BLaER1 treated with 17β-estradiol and CSF1 and Interleukin-3, amounts not matched to agents 10 nM and 100 nM (cell line): ENCODE measurements at regions not wholly inside any gene's neighbourhood (a gene's known extent, or its start where the extent isn't known, plus 50 kb on each side); places are given as distances from the start of the nearest gene placed in this dataset.

Source experiments
- H3K27ac ChIP-seq, 11 experiments: shearing (Covaris generic); formaldehyde crosslinking; 2 replicates each; pipeline ENCODE4 v1.8.1; 2022
- H3K27me3 ChIP-seq, 11 experiments: shearing (Covaris generic); formaldehyde crosslinking; 2 replicates each; pipeline ENCODE4 v1.8.1; 2022
- H3K36me3 ChIP-seq, 11 experiments: shearing (Covaris generic); formaldehyde crosslinking; 2 replicates each; pipeline ENCODE4 v1.8.1; 2022
- H3K4me1 ChIP-seq, 10 experiments: shearing (Covaris generic); formaldehyde crosslinking; 2 replicates each; pipeline ENCODE4 v1.8.1; 2022
- H3K4me2 ChIP-seq, 11 experiments: shearing (Covaris generic); formaldehyde crosslinking; 2 replicates each; pipeline ENCODE4 v1.8.1; 2022
- H3K4me3 ChIP-seq, 10 experiments: shearing (Covaris generic); formaldehyde crosslinking; 2 replicates each; pipeline ENCODE4 v1.8.1; 2022
- H3K9ac ChIP-seq, 11 experiments: shearing (Covaris generic); formaldehyde crosslinking; 2 replicates each; pipeline ENCODE4 v1.8.1; 2022
- H3K9me3 ChIP-seq, 11 experiments: shearing (Covaris generic); formaldehyde crosslinking; replicated peaks in 1 of 11; 2 replicates each; pipeline ENCODE4 v1.8.1; 2022
- H4K20me1 ChIP-seq, 11 experiments: shearing (Covaris generic); formaldehyde crosslinking; 2 replicates each; pipeline ENCODE4 v1.8.1; 2022
- Cebpa-rat ChIP-seq, 11 experiments: shearing (Covaris generic); IDR thresholded peaks; 2 replicates each; pipeline ENCODE4 v1.8.1; 2022

- H4K20me1 ChIP-seq, result no peaks in the 10 kb centered on the region
- no peak for TF ChIP-seq Cebpa-rat (IDR thresholded peaks at IDR 0.05)
- no peaks in the 10 kb centered on the region for H3K36me3 ChIP-seq
- no peaks in the 10 kb centered on the region for H3K9me3 ChIP-seq
- no peaks in the 10 kb centered on the region for H3K27me3 ChIP-seq
- no peak overlapping the region for H3K4me2 ChIP-seq
- no peak overlapping the region for H3K9ac ChIP-seq
- no peak overlapping the region for H3K27ac ChIP-seq
- H3K4me1 ChIP-seq, result no peaks in the 10 kb centered on the region
- H3K4me3 ChIP-seq, result no peak overlapping the region
These were observed 637.4 kb downstream of the REEP3 start for GRCh38 chr10:64158551-64158950.

- Histone ChIP-seq H3K27me3 (no peaks in the 10 kb centered on the region), H3K4me2 (no peak overlapping the region), H3K4me3 (no peak overlapping the region), H3K36me3 (no peaks in the 10 kb centered on the region), H3K4me1 (no peaks in the 10 kb centered on the region), H3K9me3 (no peaks in the 10 kb centered on the region), H4K20me1 (no peaks in the 10 kb centered on the region), H3K27ac (no peak overlapping the region), H3K9ac (no peak overlapping the region)
- TF ChIP-seq Cebpa-rat (IDR thresholded peaks at IDR 0.05), result no peak
These were observed 639.0 kb downstream of the REEP3 start for GRCh38 chr10:64159910-64160872.

GRCh38 chr10:64170791-64171190, 649.6 kb downstream of the REEP3 start:
- Histone ChIP-seq H3K4me3 (no peak overlapping the region), H3K4me2 (no peak overlapping the region), H3K9me3 (peaks cover 0 to 14% (median 0%) of the 10 kb centered on the region in 11 experiments; a peak in 6 of 22 replicates), H3K27ac (no peak overlapping the region), H4K20me1 (no peaks in the 10 kb centered on the region), H3K9ac (no peak overlapping the region), H3K27me3 (no peaks in the 10 kb centered on the region), H3K4me1 (peaks cover 0 to under 1% (median 0%) of the 10 kb centered on the region in 10 experiments; a peak in 1 of 20 replicates), H3K36me3 (no peaks in the 10 kb centered on the region)
- no peak for TF ChIP-seq Cebpa-rat (IDR thresholded peaks at IDR 0.05)

- no peak overlapping the region for H3K4me2 ChIP-seq
- H3K4me3 ChIP-seq, result no peak overlapping the region
- peaks cover 0 to 5% (median 0%) of the 10 kb centered on the region in 11 experiments; a peak in 2 of 22 replicates for H3K9me3 ChIP-seq
- H4K20me1 ChIP-seq, result no peaks in the 10 kb centered on the region
- peaks cover 0 to 12% (median 0%) of the 10 kb centered on the region in 10 experiments; a peak in 7 of 20 replicates for H3K4me1 ChIP-seq
- H3K27me3 ChIP-seq, result no peaks in the 10 kb centered on the region
- H3K9ac ChIP-seq, result no peak overlapping the region
- H3K36me3 ChIP-seq, result no peaks in the 10 kb centered on the region
- no peak overlapping the region for H3K27ac ChIP-seq
- no peak for TF ChIP-seq Cebpa-rat (IDR thresholded peaks at IDR 0.05)
These were observed 652.6 kb downstream of the REEP3 start for GRCh38 chr10:64173826-64174225.

GRCh38 chr10:64174666-64175255, 653.6 kb downstream of the REEP3 start:
- Histone ChIP-seq H3K9me3 (peaks cover 0 to 5% (median 0%) of the 10 kb centered on the region in 11 experiments; a peak in 2 of 22 replicates), H4K20me1 (no peaks in the 10 kb centered on the region), H3K27me3 (no peaks in the 10 kb centered on the region), H3K4me2 (no peak overlapping the region), H3K27ac (no peak overlapping the region), H3K9ac (no peak overlapping the region), H3K4me1 (peaks cover 0 to 12% (median 0%) of the 10 kb centered on the region in 10 experiments; a peak in 7 of 20 replicates), H3K36me3 (no peaks in the 10 kb centered on the region), H3K4me3 (no peak overlapping the region)
- no peak for TF ChIP-seq Cebpa-rat (IDR thresholded peaks at IDR 0.05)

DNA sequence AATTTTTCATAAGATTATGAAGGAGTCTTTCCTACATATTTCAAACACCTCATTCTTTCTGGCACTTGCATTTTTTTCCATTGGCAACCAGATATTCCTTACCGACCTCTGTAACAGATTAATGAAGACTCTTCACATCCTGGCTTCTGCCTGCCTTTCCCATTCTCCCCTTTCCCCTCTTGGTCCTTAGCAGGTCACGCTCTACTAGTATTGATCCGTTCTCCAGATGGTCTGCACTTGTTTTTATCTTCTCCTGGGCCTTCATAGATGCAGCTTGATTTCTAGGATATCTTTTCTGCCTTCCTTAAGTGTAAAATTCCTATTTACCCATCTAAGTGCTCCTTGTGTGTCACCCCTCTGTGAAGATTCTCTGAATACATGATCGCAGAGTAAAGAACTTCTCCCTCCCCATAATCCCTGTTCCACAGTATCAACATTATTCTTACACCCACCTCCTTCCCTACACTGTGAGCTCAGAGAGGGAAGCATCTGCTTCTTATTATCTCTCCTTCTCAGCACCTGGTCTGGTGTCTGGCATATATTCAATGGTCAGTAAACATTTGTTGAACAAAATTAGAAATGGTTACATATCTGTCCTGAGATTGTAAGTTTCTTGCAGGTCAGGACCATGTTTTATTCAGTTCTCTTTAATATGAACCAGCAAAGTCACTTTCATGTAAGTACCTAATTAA, 654.2 kb downstream of the REEP3 start:
- no peaks in the 10 kb centered on the region for H4K20me1 ChIP-seq
- H3K9ac ChIP-seq, result no peak overlapping the region
- no peaks in the 10 kb centered on the region for H3K27me3 ChIP-seq
- peak overlapping the region in 1 of 11 experiments; percentile 24; a peak in 1 of 22 replicates for H3K4me2 ChIP-seq
- H3K27ac ChIP-seq, result no peak overlapping the region
- TF ChIP-seq Cebpa-rat (IDR thresholded peaks at IDR 0.05), result no peak
- no peak overlapping the region for H3K4me3 ChIP-seq
- peaks cover 0 to 12% (median 0%) of the 10 kb centered on the region in 10 experiments; a peak in 7 of 20 replicates for H3K4me1 ChIP-seq
- no peaks in the 10 kb centered on the region for H3K36me3 ChIP-seq
- peaks cover 0 to 5% (median 0%) of the 10 kb centered on the region in 11 experiments; a peak in 2 of 22 replicates for H3K9me3 ChIP-seq

DNA sequence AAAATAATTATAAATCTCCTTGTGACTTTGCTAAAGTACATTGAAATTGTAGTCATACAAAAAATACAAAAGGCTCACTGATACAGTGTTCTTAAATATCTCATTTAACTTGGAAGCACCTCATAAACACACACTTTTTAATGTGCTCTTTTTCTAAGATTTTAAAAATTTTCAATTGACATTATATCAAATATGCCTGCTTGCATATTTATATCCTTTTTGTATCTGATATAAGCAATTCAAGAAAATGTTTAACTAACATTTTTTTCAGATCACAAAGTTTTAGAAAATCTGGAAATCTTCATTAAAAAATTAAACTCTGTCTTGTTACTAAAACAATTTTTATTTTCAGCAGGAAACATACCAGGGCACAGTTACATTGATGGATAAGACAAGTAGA, 661.5 kb downstream of the REEP3 start:
- Histone ChIP-seq H3K4me2 (no peak overlapping the region), H3K36me3 (no peaks in the 10 kb centered on the region), H4K20me1 (no peaks in the 10 kb centered on the region), H3K27ac (no peak overlapping the region), H3K27me3 (no peaks in the 10 kb centered on the region), H3K4me3 (no peak overlapping the region), H3K9ac (no peak overlapping the region), H3K9me3 (no peaks in the 10 kb centered on the region), H3K4me1 (no peaks in the 10 kb centered on the region)
- no peak for TF ChIP-seq Cebpa-rat (IDR thresholded peaks at IDR 0.05)

DNA sequence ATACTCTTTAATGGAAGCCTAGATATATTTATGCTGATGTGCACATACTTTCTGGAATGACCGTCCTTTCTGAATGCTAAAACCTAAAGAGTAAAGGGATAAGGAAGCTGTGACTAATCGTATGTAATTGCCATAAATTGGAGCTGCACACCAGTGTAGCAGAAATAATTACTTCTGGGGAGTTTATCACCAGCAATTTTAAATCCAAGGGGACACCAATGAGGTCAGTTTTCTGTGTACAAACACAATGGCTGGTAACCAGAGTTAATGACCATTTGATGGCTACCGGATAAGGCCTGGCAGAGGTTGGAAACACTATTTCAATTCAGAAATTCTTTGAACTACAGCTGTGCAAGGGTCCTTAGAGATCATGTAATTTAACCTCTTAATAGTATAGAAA, 670.1 kb downstream of the REEP3 start:
- Histone ChIP-seq H4K20me1 (no peaks in the 10 kb centered on the region), H3K9me3 (peaks cover 0 to 5% (median 0%) of the 10 kb centered on the region in 11 experiments; a peak in 7 of 22 replicates), H3K4me2 (no peak overlapping the region), H3K27ac (no peak overlapping the region), H3K27me3 (no peaks in the 10 kb centered on the region), H3K4me3 (no peak overlapping the region), H3K4me1 (no peaks in the 10 kb centered on the region), H3K9ac (no peak overlapping the region), H3K36me3 (no peaks in the 10 kb centered on the region)
- TF ChIP-seq Cebpa-rat (IDR thresholded peaks at IDR 0.05), result no peak
